ENCODE measurements at regions not wholly inside any gene's neighbourhood (a gene's known extent, or its start where the extent isn't known, plus 50 kb on each side); places are given as distances from the start of the nearest gene placed in this dataset.

GRCh38 chr1:22376546-22376945 is 75.1 kb upstream of the ZBTB40 start:
- DNase-seq (ENCODE audit: low read depth in 2 of 2), result no peak

- no peak for DNase-seq (ENCODE audit: low read depth in 2 of 2)
These were observed 74.7 kb upstream of the ZBTB40 start for GRCh38 chr1:22376976-22377375.

- no peak for DNase-seq (ENCODE audit: low read depth in 2 of 2)
These were observed 72.1 kb upstream of the ZBTB40 start for GRCh38 chr1:22379566-22379965.

- peak in 1 of 2 donors; percentile 21 for DNase-seq (ENCODE audit: low read depth in 2 of 2)
These were observed 71.4 kb upstream of the ZBTB40 start for GRCh38 chr1:22380024-22380785.

- no peak for DNase-seq (ENCODE audit: low read depth in 2 of 2)
These were observed 67.9 kb upstream of the ZBTB40 start for GRCh38 chr1:22383526-22384294.

- no peak for DNase-seq (ENCODE audit: low read depth in 2 of 2)
These were observed 66.1 kb upstream of the ZBTB40 start for GRCh38 chr1:22385537-22385936.

- DNase-seq (ENCODE audit: low read depth in 2 of 2), result no peak
These were observed 64.9 kb upstream of the ZBTB40 start for GRCh38 chr1:22386774-22387173.

GRCh38 chr1:22387919-22388580 is 63.6 kb upstream of the ZBTB40 start:
- DNase-seq (ENCODE audit: low read depth in 2 of 2), result no peak

GRCh38 chr1:22388671-22389450 is 62.8 kb upstream of the ZBTB40 start:
- no peak for DNase-seq (ENCODE audit: low read depth in 2 of 2)

GRCh38 chr1:22393587-22393986 is 58.1 kb upstream of the ZBTB40 start:
- DNase-seq (ENCODE audit: low read depth in 2 of 2), result no peak

GRCh38 chr1:22398656-22399420 is 52.8 kb upstream of the ZBTB40 start:
- DNase-seq (ENCODE audit: low read depth in 2 of 2), result no peak

- DNase-seq (ENCODE audit: low read depth in 2 of 2), result no peak
These were observed 52.1 kb upstream of the ZBTB40 start for GRCh38 chr1:22399421-22400091.
